ENCODE measurements at regions not wholly inside any gene's neighbourhood (a gene's known extent, or its start where the extent isn't known, plus 50 kb on each side); places are given as distances from the start of the nearest gene placed in this dataset.

GRCh38 chr1:163509114-163509513 lies 187.4 kb downstream of the NUF2 start:
- H3K4me3 ChIP-seq, result no peak overlapping the region
- no peak overlapping the region for H3K27ac ChIP-seq
- no peaks in the 10 kb centered on the region for H3K36me3 ChIP-seq
- ATAC-seq (no peak), DNase-seq (no peak)
- intact Hi-C loops (cut with DNase I), result no loop called here
- H3K4me1 ChIP-seq, result no peaks in the 10 kb centered on the region
- 72 to 91% (median 81%) methylated on average over 2 of the region's 2 CpGs for WGBS, 4 donors
- H3K9me3 ChIP-seq, result peaks cover 0 to 7% (median 0%) of the 10 kb centered on the region in 12 donors
- TF ChIP-seq CTCF (IDR thresholded peaks at IDR 0.05) (no peak), POLR2A (IDR thresholded peaks at IDR 0.05) (no peak)
- no peaks in the 10 kb centered on the region for H3K27me3 ChIP-seq

- H3K4me1 ChIP-seq, result no peaks in the 10 kb centered on the region
- H3K27ac ChIP-seq, result no peak overlapping the region
- H3K4me3 ChIP-seq, result no peak overlapping the region
- H3K36me3 ChIP-seq, result no peaks in the 10 kb centered on the region
- TF ChIP-seq POLR2A (IDR thresholded peaks at IDR 0.05), result no peak
- no peak for TF ChIP-seq CTCF (IDR thresholded peaks at IDR 0.05)
- DNase-seq (no peak), ATAC-seq (no peak)
- intact Hi-C loops (cut with DNase I), result no loop called here
- peaks cover 0 to 14% (median 0%) of the 10 kb centered on the region in 12 donors for H3K9me3 ChIP-seq
- WGBS, 4 donors, result 62 to 90% (median 75%) methylated on average over 2 of the region's 2 CpGs
- no peaks in the 10 kb centered on the region for H3K27me3 ChIP-seq
Measured at GRCh38 chr1:163512349-163512989, 190.7 kb downstream of the NUF2 start.

- 81 to 84% (median 82%) methylated on average over 7 of the region's 7 CpGs for WGBS, 4 donors
- ATAC-seq (no peak), DNase-seq (no peak)
- no peak for TF ChIP-seq CTCF (IDR thresholded peaks at IDR 0.05)
- TF ChIP-seq POLR2A (IDR thresholded peaks at IDR 0.05), result no peak
- Histone ChIP-seq H3K4me3 (no peak overlapping the region), H3K36me3 (no peaks in the 10 kb centered on the region), H3K9me3 (peaks cover 0 to 16% (median 0%) of the 10 kb centered on the region in 12 donors), H3K27me3 (peaks cover 0 to 3% (median 0%) of the 10 kb centered on the region in 9 donors), H3K4me1 (no peaks in the 10 kb centered on the region), H3K27ac (no peak overlapping the region)
- intact Hi-C loops (cut with DNase I), result loop anchor here in 1 of 10 donors (10.0 kb wide), 1 partner anchor 109 kb away; no protein-coding TSS in a partner anchor
Measured at GRCh38 chr1:163523375-163524029, 201.7 kb downstream of the NUF2 start.

GRCh38 chr1:163528710-163529348 lies 207.1 kb downstream of the NUF2 start:
- TF ChIP-seq CTCF (IDR thresholded peaks at IDR 0.05) (peak; percentile 39 to 66 (median 56)), POLR2A (IDR thresholded peaks at IDR 0.05) (no peak)
- ATAC-seq, result no peak
- peaks cover 0 to 3% (median 0%) of the 10 kb centered on the region in 9 donors for H3K27me3 ChIP-seq
- no peak overlapping the region for H3K4me3 ChIP-seq
- DNase-seq, result no peak
- WGBS, 4 donors, result 35 to 55% (median 37%) methylated on average over 2 of the region's 2 CpGs
- no peak overlapping the region for H3K27ac ChIP-seq
- intact Hi-C loops (cut with DNase I), result loop anchor here in 2 of 10 donors (5.0 to 10.0 kb wide), 2 partner anchors 114 to 117 kb away; no protein-coding TSS in a partner anchor
- H3K4me1 ChIP-seq, result no peaks in the 10 kb centered on the region
- H3K9me3 ChIP-seq, result peaks cover 0 to 9% (median 0%) of the 10 kb centered on the region in 12 donors
- H3K36me3 ChIP-seq, result no peaks in the 10 kb centered on the region

Data from heart left ventricle (tissue), 16 donors.